Glomerular visceral epithelial cell (primary cell): ENCODE measurements at regions not wholly inside any gene's neighbourhood (a gene's known extent, or its start where the extent isn't known, plus 50 kb on each side); places are given as distances from the start of the nearest gene placed in this dataset.

ENCODE experiments used
- DNase-seq: peaks from one replicate; pipeline ENCODE4 v3.0.0-alpha.2; 2016; ENCODE audit errors: extremely low spot score

GRCh38 chr14:66069830-66070541 lies 416.2 kb upstream of the CCDC196 start:
- no peak for DNase-seq

- DNase-seq: peak; percentile 31
These were observed 415.4 kb upstream of the CCDC196 start for GRCh38 chr14:66070542-66071319.

GRCh38 chr14:66072190-66073084 lies 413.7 kb upstream of the CCDC196 start:
- no peak for DNase-seq

- no peak for DNase-seq
These were observed 411.6 kb upstream of the CCDC196 start for GRCh38 chr14:66074537-66074936.

GRCh38 chr14:66076176-66076575 lies 410.0 kb upstream of the CCDC196 start:
- no peak for DNase-seq

GRCh38 chr14:66078006-66078405 lies 408.2 kb upstream of the CCDC196 start:
- DNase-seq: no peak

- DNase-seq: no peak
These were observed 404.4 kb upstream of the CCDC196 start for GRCh38 chr14:66081594-66082376.

GRCh38 chr14:66085224-66085623 lies 400.9 kb upstream of the CCDC196 start:
- DNase-seq: no peak

- no peak for DNase-seq
These were observed 400.5 kb upstream of the CCDC196 start for GRCh38 chr14:66085665-66086064.

- DNase-seq: no peak
These were observed 398.9 kb upstream of the CCDC196 start for GRCh38 chr14:66087231-66087630.

- no peak for DNase-seq
These were observed 397.5 kb upstream of the CCDC196 start for GRCh38 chr14:66088656-66089055.

- DNase-seq: no peak
These were observed 394.0 kb upstream of the CCDC196 start for GRCh38 chr14:66092206-66092605.

- no peak for DNase-seq
These were observed 393.4 kb upstream of the CCDC196 start for GRCh38 chr14:66092748-66093147.

GRCh38 chr14:66094001-66094727 lies 392.0 kb upstream of the CCDC196 start:
- DNase-seq: no peak

- DNase-seq: no peak
These were observed 386.7 kb upstream of the CCDC196 start for GRCh38 chr14:66099451-66099850.

- DNase-seq: no peak
These were observed 386.2 kb upstream of the CCDC196 start for GRCh38 chr14:66099931-66100330.

- no peak for DNase-seq
These were observed 384.5 kb upstream of the CCDC196 start for GRCh38 chr14:66101662-66102061.

GRCh38 chr14:66104486-66104885 lies 381.7 kb upstream of the CCDC196 start:
- no peak for DNase-seq

GRCh38 chr14:66105815-66106214 lies 380.4 kb upstream of the CCDC196 start:
- DNase-seq: no peak

GRCh38 chr14:66109426-66109825 lies 376.7 kb upstream of the CCDC196 start:
- DNase-seq: no peak

- no peak for DNase-seq
These were observed 374.3 kb upstream of the CCDC196 start for GRCh38 chr14:66111891-66112290.
